Inflammatory macrophage treated with lipopolysaccharide for 1 hour (primary cell): ENCODE measurements at regions not wholly inside any gene's neighbourhood (a gene's known extent, or its start where the extent isn't known, plus 50 kb on each side); places are given as distances from the start of the nearest gene placed in this dataset.
"Not testable (repeated sequence)": the region's sequence is repeated elsewhere in the genome, so short reads cannot be mapped to it uniquely, and the experiment has no call there.

Experiments
- DNase-seq, 2 donors: peaks; one replicate each; pipeline ENCODE4 v3.0.0-alpha.2; 2020 to 2022

- peak; percentile 54 to 75 for DNase-seq
Measured at GRCh38 chr20:53855733-53856132, 214.7 kb downstream of the BCAS1 start.

- DNase-seq, result not testable (repeated sequence)
Measured at GRCh38 chr20:53854609-53854926, 215.8 kb downstream of the BCAS1 start.

- peak; percentile 44 to 86 for DNase-seq
Measured at GRCh38 chr20:53853111-53853713, 217.2 kb downstream of the BCAS1 start.

- DNase-seq, result no peak
Measured at GRCh38 chr20:53852691-53853090, 217.7 kb downstream of the BCAS1 start.

GRCh38 chr20:53852014-53852413 is 218.4 kb downstream of the BCAS1 start:
- no peak for DNase-seq

GRCh38 chr20:53850319-53850718 is 220.1 kb downstream of the BCAS1 start:
- peak; percentile 46 to 75 for DNase-seq

- DNase-seq, result no peak
Measured at GRCh38 chr20:53849471-53850059, 220.8 kb downstream of the BCAS1 start.

- no peak for DNase-seq
Measured at GRCh38 chr20:53848304-53848703, 222.1 kb downstream of the BCAS1 start.

GRCh38 chr20:53847837-53848170 is 222.6 kb downstream of the BCAS1 start:
- peak in 1 of 2 donors; percentile 56 for DNase-seq

- peak in 1 of 2 donors; percentile 63 for DNase-seq
Measured at GRCh38 chr20:53847139-53847836, 223.1 kb downstream of the BCAS1 start.

- DNase-seq, result no peak
Measured at GRCh38 chr20:53846640-53847039, 223.8 kb downstream of the BCAS1 start.

GRCh38 chr20:53845980-53846379 is 224.4 kb downstream of the BCAS1 start:
- DNase-seq, result no peak

- no peak for DNase-seq
Measured at GRCh38 chr20:53844259-53844658, 226.1 kb downstream of the BCAS1 start.

- no peak for DNase-seq
Measured at GRCh38 chr20:53843645-53844044, 226.7 kb downstream of the BCAS1 start.

- DNase-seq, result no peak
Measured at GRCh38 chr20:53842301-53843099, 227.9 kb downstream of the BCAS1 start.

GRCh38 chr20:53841741-53842140 is 228.7 kb downstream of the BCAS1 start:
- DNase-seq, result no peak

GRCh38 chr20:53840532-53840931 is 229.9 kb downstream of the BCAS1 start:
- no peak for DNase-seq

GRCh38 chr20:53839423-53840176 is 230.8 kb downstream of the BCAS1 start:
- no peak for DNase-seq

GRCh38 chr20:53838311-53838868 is 232.0 kb downstream of the BCAS1 start:
- DNase-seq, result no peak

- DNase-seq, result no peak
Measured at GRCh38 chr20:53837126-53837826, 233.1 kb downstream of the BCAS1 start.

- DNase-seq, result no peak
Measured at GRCh38 chr20:53834749-53835148, 235.6 kb downstream of the BCAS1 start.

GRCh38 chr20:53834062-53834442 is 236.3 kb downstream of the BCAS1 start:
- no peak for DNase-seq
